Upper lobe of left lung (tissue), 6 donors: ENCODE measurements at regions not wholly inside any gene's neighbourhood (a gene's known extent, or its start where the extent isn't known, plus 50 kb on each side); places are given as distances from the start of the nearest gene placed in this dataset.

Experiments
- ATAC-seq, 2 donors: fragments of 200-7000 bp; cut with Tn5 transposase; one replicate each; pipeline ENCODE4 v1.9.1; 2022; ENCODE audit warnings: mild to moderate bottlenecking in 2 of 2, moderate library complexity in 2 of 2; ENCODE audit not compliant: low FRiP score in 2 of 2
- DNase-seq, 2 donors: peaks; one replicate each; pipeline ENCODE4 v3.0.0-alpha.2; 2019 to 2020
- H3K27ac ChIP-seq, 4 donors: fragments of 200-600 bp; sonication (generic); one replicate each; pipeline ENCODE4 v1.5.1; 2016 to 2019
- H3K27me3 ChIP-seq, 4 donors: fragments of 200-600 bp; sonication (generic); one replicate each; pipeline ENCODE4 v1.5.1; 2017 to 2019
- H3K36me3 ChIP-seq, 4 donors: fragments of 200-600 bp; sonication (generic); one replicate each; pipeline ENCODE4 v1.5.1; 2016 to 2019
- H3K4me1 ChIP-seq, 4 donors: fragments of 200-600 bp; sonication (generic); one replicate each; pipeline ENCODE4 v1.5.1; 2018 to 2019
- H3K4me3 ChIP-seq, 4 donors: fragments of 200-600 bp; sonication (generic); one replicate each; pipeline ENCODE4 v1.5.1; 2017 to 2019; ENCODE audit warnings: mild to moderate bottlenecking in 2 of 4, moderate library complexity in 1 of 4
- H3K9me3 ChIP-seq, 4 donors: fragments of 200-600 bp; sonication (generic); one replicate each; pipeline ENCODE4 v1.5.1; 2018 to 2019
- EP300 ChIP-seq, 4 donors: sonication (generic); formaldehyde crosslinking; IDR thresholded peaks; one replicate each; pipeline ENCODE4 v1.5.1; 2017; ENCODE audit warnings: antibody characterized with exemption in 4 of 4, control low read depth in 2 of 4
- POLR2A ChIP-seq, 4 donors: fragments of 450-650 bp; IDR thresholded peaks; one replicate each; pipeline ENCODE4 v1.5.1; 2016 to 2017; ENCODE audit warnings: antibody characterized with exemption in 4 of 4, mild to moderate bottlenecking in 2 of 4
- POLR2AphosphoS5 ChIP-seq, 2 donors: sonication (generic); formaldehyde crosslinking; IDR thresholded peaks; one replicate each; pipeline ENCODE4 v1.5.1; 2017; ENCODE audit warnings: antibody characterized with exemption in 2 of 2
- WGBS, 2 donors: methylation state at CpG; one replicate each; pipeline ENCODE4 v1.1.5; 2017 to 2018; 5-methylcytosine and 5-hydroxymethylcytosine counted together
- TF ChIP-seq, protein P1 (sequence below), 6 experiments: fragments of 450-650 bp in 4 of 6; fragments of 200-600 bp in 2 of 6; sonication (generic) in 2 of 6; IDR thresholded peaks; one replicate each; pipeline ENCODE4 v1.5.1; 2016 to 2019; ENCODE audit warnings: antibody characterized with exemption in 6 of 6
- donor health status: DM: no; HTN: no; CAD: no; lungs with moderate emphysema.
- donor health status: DM: no; HTN: yes; CAD: no; lungs with severe emphysema.

DNA sequence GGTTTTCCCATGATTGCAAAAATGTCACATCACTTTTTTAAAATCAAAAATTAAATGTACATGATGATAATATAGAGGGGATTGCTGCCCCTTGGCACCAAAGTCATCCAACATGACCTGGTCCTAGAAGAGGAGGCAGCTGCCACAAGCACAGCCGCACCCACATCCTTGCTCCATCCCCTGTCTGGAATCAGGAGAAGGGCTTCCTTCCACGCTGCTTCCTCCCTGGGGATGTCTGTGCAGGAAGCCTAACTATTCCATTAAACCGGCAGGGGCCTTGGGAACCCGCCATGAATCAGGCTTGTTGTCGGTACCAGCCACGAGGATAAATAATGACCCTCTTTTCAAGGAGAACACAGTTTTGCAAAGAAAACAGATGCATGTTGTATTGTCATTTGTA is 68.7 kb upstream of the AJAP1 start:
- H3K4me1 ChIP-seq, result no peaks in the 10 kb centered on the region
- no peak for ATAC-seq
- no peaks in the 10 kb centered on the region for H3K9me3 ChIP-seq
- no peak overlapping the region for H3K27ac ChIP-seq
- H3K36me3 ChIP-seq, result no peaks in the 10 kb centered on the region
- no peaks in the 10 kb centered on the region for H3K27me3 ChIP-seq
- DNase-seq, result no peak
- no peak overlapping the region for H3K4me3 ChIP-seq
- WGBS, 2 donors, result 22 to 37% methylated on average over 6 of the region's 6 CpGs
- TF ChIP-seq EP300 (IDR thresholded peaks at IDR 0.05) (no peak), POLR2AphosphoS5 (IDR thresholded peaks at IDR 0.05) (no peak), POLR2A (IDR thresholded peaks at IDR 0.05) (no peak)
- TF ChIP-seq, protein P1, sequence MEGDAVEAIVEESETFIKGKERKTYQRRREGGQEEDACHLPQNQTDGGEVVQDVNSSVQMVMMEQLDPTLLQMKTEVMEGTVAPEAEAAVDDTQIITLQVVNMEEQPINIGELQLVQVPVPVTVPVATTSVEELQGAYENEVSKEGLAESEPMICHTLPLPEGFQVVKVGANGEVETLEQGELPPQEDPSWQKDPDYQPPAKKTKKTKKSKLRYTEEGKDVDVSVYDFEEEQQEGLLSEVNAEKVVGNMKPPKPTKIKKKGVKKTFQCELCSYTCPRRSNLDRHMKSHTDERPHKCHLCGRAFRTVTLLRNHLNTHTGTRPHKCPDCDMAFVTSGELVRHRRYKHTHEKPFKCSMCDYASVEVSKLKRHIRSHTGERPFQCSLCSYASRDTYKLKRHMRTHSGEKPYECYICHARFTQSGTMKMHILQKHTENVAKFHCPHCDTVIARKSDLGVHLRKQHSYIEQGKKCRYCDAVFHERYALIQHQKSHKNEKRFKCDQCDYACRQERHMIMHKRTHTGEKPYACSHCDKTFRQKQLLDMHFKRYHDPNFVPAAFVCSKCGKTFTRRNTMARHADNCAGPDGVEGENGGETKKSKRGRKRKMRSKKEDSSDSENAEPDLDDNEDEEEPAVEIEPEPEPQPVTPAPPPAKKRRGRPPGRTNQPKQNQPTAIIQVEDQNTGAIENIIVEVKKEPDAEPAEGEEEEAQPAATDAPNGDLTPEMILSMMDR (IDR thresholded peaks at IDR 0.05), result no peak

DNA sequence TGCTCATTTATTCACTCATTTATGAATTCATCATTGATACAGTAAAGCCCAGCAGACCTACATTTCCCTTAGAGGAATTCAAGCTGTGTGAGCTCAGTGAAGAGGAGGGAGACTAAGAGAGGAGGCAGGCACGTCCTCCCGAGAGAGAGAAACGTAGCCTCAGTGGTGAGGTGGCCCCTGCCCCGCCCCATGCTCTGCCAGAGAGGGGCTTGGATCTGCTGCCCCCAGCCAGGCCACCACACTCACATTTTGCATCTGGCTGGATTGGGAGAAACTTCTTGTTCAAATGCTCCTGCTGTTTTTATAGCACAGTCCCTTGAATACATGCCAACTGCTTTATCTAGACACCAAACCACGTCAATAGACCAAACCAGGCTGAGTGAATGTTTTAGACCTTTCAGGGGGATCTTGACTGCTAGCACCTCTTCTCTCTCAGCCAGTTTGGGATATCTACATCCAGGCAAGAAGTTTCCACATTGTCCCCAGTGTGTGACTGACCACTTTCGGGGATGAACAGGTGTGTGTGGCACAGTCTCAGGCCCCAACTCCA is 67.7 kb upstream of the AJAP1 start:
- Histone ChIP-seq H3K4me1 (no peaks in the 10 kb centered on the region), H3K4me3 (no peak overlapping the region), H3K9me3 (no peaks in the 10 kb centered on the region), H3K27ac (no peak overlapping the region), H3K36me3 (no peaks in the 10 kb centered on the region), H3K27me3 (no peaks in the 10 kb centered on the region)
- no peak for DNase-seq
- 62 to 64% methylated on average over 6 of the region's 6 CpGs for WGBS, 2 donors
- no peak for ATAC-seq
- TF ChIP-seq, protein P1 (IDR thresholded peaks at IDR 0.05), result no peak
- TF ChIP-seq POLR2A (IDR thresholded peaks at IDR 0.05) (no peak), EP300 (IDR thresholded peaks at IDR 0.05) (no peak), POLR2AphosphoS5 (IDR thresholded peaks at IDR 0.05) (no peak)

DNA sequence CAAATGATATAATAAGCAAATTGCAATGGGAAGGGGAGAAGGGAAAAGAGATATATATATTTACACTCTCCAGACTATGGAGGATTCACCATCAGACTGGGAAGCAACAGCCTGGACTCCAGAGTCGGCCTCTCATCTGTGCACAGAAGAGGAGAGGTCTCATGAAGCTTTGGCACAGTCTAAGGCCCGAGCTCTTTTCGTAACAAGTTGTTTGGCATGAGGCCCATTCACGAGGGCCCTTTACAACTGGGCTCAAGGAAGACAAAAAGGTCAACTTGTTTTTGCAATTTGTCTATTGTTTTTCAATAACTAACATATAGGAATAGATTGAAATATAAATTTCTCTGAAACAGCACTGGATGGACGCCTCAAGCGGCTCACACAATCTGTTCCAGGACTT is 66.7 kb upstream of the AJAP1 start:
- Histone ChIP-seq H3K4me3 (no peak overlapping the region), H3K4me1 (no peaks in the 10 kb centered on the region), H3K36me3 (no peaks in the 10 kb centered on the region), H3K27me3 (no peaks in the 10 kb centered on the region), H3K9me3 (no peaks in the 10 kb centered on the region), H3K27ac (no peak overlapping the region)
- TF ChIP-seq POLR2AphosphoS5 (IDR thresholded peaks at IDR 0.05), result no peak
- DNase-seq (peak in 1 of 2 donors; percentile 44), ATAC-seq (no peak)
- 57 to 63% methylated on average over 6 of the region's 6 CpGs for WGBS, 2 donors

DNA sequence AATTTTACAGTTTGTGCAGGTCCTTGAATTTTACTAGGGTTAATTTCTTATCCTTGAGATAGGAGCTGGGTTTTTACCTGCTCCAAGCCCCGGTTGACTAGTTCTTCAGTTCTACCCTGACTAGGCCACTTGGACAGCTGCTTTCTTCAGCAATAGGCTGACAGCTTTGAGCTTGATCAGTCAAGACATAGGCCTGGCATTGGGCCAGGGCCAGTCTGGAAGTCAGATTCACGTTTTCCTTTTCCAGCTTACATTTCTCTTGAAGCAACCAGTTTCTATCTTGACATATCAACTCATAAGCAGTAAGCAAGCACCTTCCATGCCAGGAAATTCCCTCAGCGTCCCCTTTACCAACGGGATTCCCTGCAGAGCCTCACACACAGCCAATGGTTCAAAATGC is 63.7 kb upstream of the AJAP1 start:
- Histone ChIP-seq H3K9me3 (no peaks in the 10 kb centered on the region), H3K27ac (no peak overlapping the region), H3K36me3 (no peaks in the 10 kb centered on the region), H3K4me1 (no peaks in the 10 kb centered on the region), H3K27me3 (no peaks in the 10 kb centered on the region), H3K4me3 (no peak overlapping the region)
- ATAC-seq (no peak), DNase-seq (no peak)
- TF ChIP-seq EP300 (IDR thresholded peaks at IDR 0.05) (no peak), POLR2A (IDR thresholded peaks at IDR 0.05) (no peak), POLR2AphosphoS5 (IDR thresholded peaks at IDR 0.05) (no peak)
- TF ChIP-seq, protein P1 (IDR thresholded peaks at IDR 0.05), result no peak
- 29 to 39% methylated on average over 4 of the region's 4 CpGs for WGBS, 2 donors

DNA sequence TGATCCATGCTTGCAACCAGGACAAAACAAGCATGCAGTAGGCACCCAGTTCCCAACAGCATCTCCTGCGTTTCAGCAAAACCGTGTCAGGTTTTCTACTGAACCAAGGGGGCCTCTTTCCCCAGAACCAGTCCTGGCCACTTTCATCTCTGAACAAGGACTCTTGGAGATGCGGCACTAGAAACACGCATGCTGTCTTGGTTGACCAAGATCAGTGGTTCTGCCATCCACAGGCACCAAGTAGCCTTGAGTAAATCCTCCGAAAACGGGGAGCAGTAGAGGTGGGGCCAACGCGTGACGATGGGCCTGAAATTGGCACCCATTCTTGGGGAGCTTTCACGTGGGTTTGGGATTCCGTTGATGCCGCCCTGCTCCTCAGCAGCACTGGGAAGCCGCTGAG is 62.5 kb upstream of the AJAP1 start:
- TF ChIP-seq, protein P1 (IDR thresholded peaks at IDR 0.05), result no peak
- TF ChIP-seq POLR2AphosphoS5 (IDR thresholded peaks at IDR 0.05), result no peak
- H3K27ac ChIP-seq, result no peak overlapping the region
- H3K27me3 ChIP-seq, result no peaks in the 10 kb centered on the region
- DNase-seq, result no peak
- H3K36me3 ChIP-seq, result no peaks in the 10 kb centered on the region
- ATAC-seq, result no peak
- no peaks in the 10 kb centered on the region for H3K9me3 ChIP-seq
- no peak overlapping the region for H3K4me3 ChIP-seq
- WGBS, 2 donors, result 73 to 86% methylated on average over 10 to 13 of the region's 13 CpGs
- no peaks in the 10 kb centered on the region for H3K4me1 ChIP-seq
